IMR-90 (cell line): ENCODE measurements at regions not wholly inside any gene's neighbourhood (a gene's known extent, or its start where the extent isn't known, plus 50 kb on each side); places are given as distances from the start of the nearest gene placed in this dataset.

Source experiments
- ATAC-seq: fragments of 200-7000 bp; cut with Tn5 transposase; 2 replicates; pipeline ENCODE4 v1.9.1; 2020; ENCODE audit warnings: low read depth, mild to moderate bottlenecking, moderate library complexity
- BruUV-seq: library from RNA; stranded (reverse); fragments of 400-500 nt; replicated peaks from 2 replicates; lab custom pipeline; 2021; lab: Mats Ljungman, UMichigan
- CTCF ChIA-PET: fragments of 300-600 bp; formaldehyde crosslinking; extraction: SDS; loops from one replicate; lab custom pipeline; 2021; ENCODE audit warnings: antibody characterized with exemption; lab: Yijun Ruan, JAX
- POLR2A ChIA-PET: fragments of 300-600 bp; sonication (Branson Sonifier 250); formaldehyde crosslinking; loops from one replicate; lab custom pipeline; 2022; ENCODE audit warnings: antibody characterized with exemption; ENCODE audit not compliant: unreplicated experiment; lab: Charles Lee
- DNase-seq: peaks from one replicate; pipeline ENCODE4 v3.0.0; 2013
- H2AFZ ChIP-seq: replicated peaks from 2 replicates; pipeline ENCODE3; 2013; ENCODE audit warnings: low read length, mild to moderate bottlenecking; ENCODE audit not compliant: poor library complexity
- H2AK5ac ChIP-seq: 2 replicates; pipeline ENCODE4 v1.6.1; 2013; ENCODE audit warnings: low read depth, low read length, inconsistent platforms
- H2AK9ac ChIP-seq: replicated peaks from 2 replicates; pipeline ENCODE3; 2013; ENCODE audit warnings: mild to moderate bottlenecking, low read depth, low read length, moderate library complexity; ENCODE audit not compliant: poor library complexity
- H2BK120ac ChIP-seq: 2 replicates; pipeline ENCODE4 v1.6.1; 2013; ENCODE audit warnings: low read depth, low read length, inconsistent platforms
- H2BK15ac ChIP-seq: 3 replicates; pipeline ENCODE4 v1.6.1; 2013; ENCODE audit warnings: low read depth, low read length, inconsistent platforms
- H2BK20ac ChIP-seq: 2 replicates; pipeline ENCODE4 v1.6.1; 2013; ENCODE audit warnings: low read depth, mild to moderate bottlenecking, inconsistent platforms, low read length, moderate library complexity
- H2BK5ac ChIP-seq: 2 replicates; pipeline ENCODE4 v1.6.1; 2013; ENCODE audit warnings: mild to moderate bottlenecking, low read depth, low read length, inconsistent platforms; ENCODE audit not compliant: poor library complexity, severe bottlenecking
- H3K14ac ChIP-seq: replicated peaks from 2 replicates; pipeline ENCODE4 v1.6.1; 2013; ENCODE audit warnings: low read depth, low read length, inconsistent platforms
- H3K18ac ChIP-seq: 2 replicates; pipeline ENCODE4 v1.6.1; 2013; ENCODE audit warnings: low read depth, low read length, control low read depth
- H3K23ac ChIP-seq: 2 replicates; pipeline ENCODE4 v1.6.1; 2013; ENCODE audit warnings: low read depth, low read length, inconsistent platforms
- H3K27ac ChIP-seq: 2 replicates; pipeline ENCODE4 v1.5.1; 2013; ENCODE audit warnings: mild to moderate bottlenecking, control low read depth, low read length; ENCODE audit not compliant: insufficient read depth
- H3K27me3 ChIP-seq: 2 replicates; pipeline ENCODE4 v1.6.1; 2013; ENCODE audit warnings: low read length; ENCODE audit not compliant: control insufficient read depth, insufficient read depth
- H3K36me3 ChIP-seq: 2 replicates; pipeline ENCODE4 v1.6.1; 2013; ENCODE audit warnings: low read length, mixed read lengths; ENCODE audit not compliant: control insufficient read depth, insufficient read depth
- H3K4ac ChIP-seq: 2 replicates; pipeline ENCODE4 v1.6.1; 2013; ENCODE audit warnings: low read depth, low read length, inconsistent platforms
- H3K4me1 ChIP-seq: 2 replicates; pipeline ENCODE4 v1.6.1; 2013; ENCODE audit warnings: low read length, mixed read lengths; ENCODE audit not compliant: control insufficient read depth, insufficient read depth
- H3K4me2 ChIP-seq: 2 replicates; pipeline ENCODE4 v1.6.1; 2013; ENCODE audit warnings: low read depth, mild to moderate bottlenecking, control low read depth, low read length, moderate library complexity
- H3K4me3 ChIP-seq: 2 replicates; pipeline ENCODE4 v1.5.1; 2013; ENCODE audit warnings: low read depth, mild to moderate bottlenecking, control low read depth, low read length, moderate library complexity; ENCODE audit not compliant: insufficient read depth
- H3K56ac ChIP-seq: 2 replicates; pipeline ENCODE4 v1.6.1; 2013; ENCODE audit warnings: low read length, inconsistent platforms; ENCODE audit not compliant: insufficient read depth; ENCODE audit errors: extremely low read depth
- H3K79me1 ChIP-seq, 2 experiments: 2 replicates each; pipeline ENCODE4 v1.6.1; 2013; ENCODE audit warnings: low read length in 2 of 2, inconsistent platforms in 1 of 2, low read depth in 1 of 2
- H3K9ac ChIP-seq: 2 replicates; pipeline ENCODE4 v1.6.1; 2013; ENCODE audit warnings: low read depth, low read length, control low read depth
- H3K9me1 ChIP-seq: 2 replicates; pipeline ENCODE4 v1.6.1; 2013; ENCODE audit warnings: low read length, inconsistent platforms; ENCODE audit not compliant: insufficient read depth
- H3K9me3 ChIP-seq: 2 replicates; pipeline ENCODE4 v1.6.1; 2013; ENCODE audit warnings: low read length; ENCODE audit not compliant: control insufficient read depth, insufficient read depth
- H4K20me1 ChIP-seq: 2 replicates; pipeline ENCODE4 v1.6.1; 2013; ENCODE audit warnings: low read length, inconsistent platforms; ENCODE audit not compliant: insufficient read depth
- H4K5ac ChIP-seq: 2 replicates; pipeline ENCODE4 v1.6.1; 2013; ENCODE audit warnings: mild to moderate bottlenecking, low read depth, low read length, control low read depth
- H4K8ac ChIP-seq, 2 experiments: 2 replicates each; pipeline ENCODE4 v1.6.1; 2013; ENCODE audit warnings: low read depth in 2 of 2, low read length in 2 of 2, control low read depth in 1 of 2, inconsistent platforms in 1 of 2
- H4K91ac ChIP-seq: 2 replicates; pipeline ENCODE4 v1.6.1; 2013; ENCODE audit warnings: low read depth, low read length, inconsistent platforms; ENCODE audit not compliant: insufficient read depth
- BHLHE40 ChIP-seq: fragments of 150-350 bp; IDR thresholded peaks from 2 replicates; pipeline ENCODE4 v1.6.1; 2016; ENCODE audit warnings: mild to moderate bottlenecking, low read depth, low read length
- CEBPB ChIP-seq: IDR thresholded peaks from 2 replicates; pipeline ENCODE4 v1.6.1; 2012; ENCODE audit warnings: low read depth, low read length, improper control_type of control experiment
- CTCF ChIP-seq: conservative IDR thresholded peaks from 2 replicates; pipeline ENCODE4 v1.5.1; 2012; ENCODE audit warnings: mild to moderate bottlenecking, low read depth, low read length, improper control_type of control experiment
- ELK1 ChIP-seq: fragments of 150-350 bp; IDR thresholded peaks from 2 replicates; pipeline ENCODE4 v1.6.1; 2016; ENCODE audit warnings: low read depth, mild to moderate bottlenecking, low read length, moderate library complexity, borderline replicate concordance
- MAFK ChIP-seq: IDR thresholded peaks from 2 replicates; pipeline ENCODE4 v1.6.1; 2012; ENCODE audit warnings: low read depth, low read length, improper control_type of control experiment
- MAZ ChIP-seq: IDR thresholded peaks from 2 replicates; pipeline ENCODE4 v1.6.1; 2012; ENCODE audit warnings: low read depth, mild to moderate bottlenecking, low read length, improper control_type of control experiment, moderate library complexity, borderline replicate concordance
- MXI1 ChIP-seq: IDR thresholded peaks from 2 replicates; pipeline ENCODE4 v1.6.1; 2012; ENCODE audit warnings: low read depth, mild to moderate bottlenecking, low read length, moderate library complexity, borderline replicate concordance
- POLR2A ChIP-seq: IDR thresholded peaks from 2 replicates; pipeline ENCODE4 v1.6.1; 2012; ENCODE audit warnings: mild to moderate bottlenecking, low read depth, low read length
- RAD21 ChIP-seq: IDR thresholded peaks from 2 replicates; pipeline ENCODE4 v1.6.1; 2012; ENCODE audit warnings: low read length, improper control_type of control experiment
- RCOR1 ChIP-seq: IDR thresholded peaks from 2 replicates; pipeline ENCODE4 v1.6.1; 2012; ENCODE audit warnings: mild to moderate bottlenecking, low read length, improper control_type of control experiment; ENCODE audit not compliant: insufficient replicate concordance
- RFX5 ChIP-seq: IDR thresholded peaks from 2 replicates; pipeline ENCODE4 v1.8.0; 2012; ENCODE audit warnings: low read depth, mild to moderate bottlenecking, low read length, moderate library complexity
- SMC3 ChIP-seq: fragments of 150-350 bp; IDR thresholded peaks from 2 replicates; pipeline ENCODE4 v1.6.1; 2016; ENCODE audit warnings: low read depth, mild to moderate bottlenecking, antibody characterized with exemption, low read length, moderate library complexity
- WGBS, 2 experiments: methylation state at CpG; one replicate each; pipeline versions ENCODE4 v1.1.5 to v1.1.7; 2013; ENCODE audit warnings: missing lambda C conversion rate in 2 of 2; ENCODE audit not compliant: insufficient read length in 1 of 2; ENCODE audit errors: extremely low coverage in 2 of 2; 5-methylcytosine and 5-hydroxymethylcytosine counted together
- dilution Hi-C: fragments of 300-500 bp; cut with HindIII; formaldehyde crosslinking; loops from one replicate; pipeline ENCODE4 v1.14.3; 2018; ENCODE audit warnings: low sequenced_read_pairs; ENCODE audit not compliant: unreplicated experiment
- in situ Hi-C: fragments of 300-500 bp; cut with MboI; formaldehyde crosslinking; loops from 3 replicates; pipeline ENCODE4 v1.14.3; 2019; ENCODE audit warnings: low sequenced_read_pairs, inconsistent platforms, mixed read lengths
- intact Hi-C: fragments of 100-400 bp; cut with micrococcal nuclease; formaldehyde crosslinking; loops from 2 replicates; pipeline ENCODE4 v1.10.0; 2022
- TF ChIP-seq, protein P1 (sequence below): fragments of 150-350 bp; IDR thresholded peaks from 2 replicates; pipeline ENCODE4 v1.6.1; 2017; ENCODE audit warnings: mild to moderate bottlenecking, antibody characterized with exemption, low read length, low read depth

- Histone ChIP-seq H3K9ac (no peak overlapping the region), H2BK120ac (no peak overlapping the region), H3K9me1 (no peaks in the 10 kb centered on the region), H4K20me1 (no peaks in the 10 kb centered on the region), H3K9me3 (no peaks in the 10 kb centered on the region), H3K4ac (no peak overlapping the region), H2BK5ac (no peak overlapping the region), H2BK20ac (no peak overlapping the region), H3K4me3 (no peak overlapping the region), H3K27me3 (no peaks in the 10 kb centered on the region), H3K18ac (no peak overlapping the region), H3K36me3 (no peaks in the 10 kb centered on the region), H3K4me1 (no peaks in the 10 kb centered on the region), H3K27ac (no peak overlapping the region), H4K5ac (no peak overlapping the region), H4K91ac (no peak overlapping the region), H3K14ac (no peak overlapping the region), H3K4me2 (no peak overlapping the region), H2BK15ac (no peak overlapping the region), H2AK5ac (no peak overlapping the region), H3K56ac (no peak overlapping the region), H3K23ac (no peak overlapping the region), H2AFZ (no peak overlapping the region), H2AK9ac (no peak overlapping the region), H4K8ac (no peak overlapping the region), H3K79me1 (no peaks in the 10 kb centered on the region)
- CTCF ChIA-PET: no interaction called here
- POLR2A ChIA-PET: no interaction called here
- DNase-seq (no peak), ATAC-seq (no peak)
- intact Hi-C loops (no loop called here), dilution Hi-C loops (no loop called here), in situ Hi-C loops (no loop called here)
- BruUV-seq: no TSS peak
- no CpG with 5 or more reads among the region's 3 CpGs for WGBS, 2 experiments
- no peak for TF ChIP-seq MAZ
- TF ChIP-seq ELK1: no peak
- no peak for TF ChIP-seq CEBPB
- no peak for TF ChIP-seq RAD21
- no peak for TF ChIP-seq MXI1
- TF ChIP-seq POLR2A: no peak
- no peak for TF ChIP-seq RCOR1
- no peak for TF ChIP-seq SMC3
- TF ChIP-seq MAFK: no peak
- TF ChIP-seq, protein P1, sequence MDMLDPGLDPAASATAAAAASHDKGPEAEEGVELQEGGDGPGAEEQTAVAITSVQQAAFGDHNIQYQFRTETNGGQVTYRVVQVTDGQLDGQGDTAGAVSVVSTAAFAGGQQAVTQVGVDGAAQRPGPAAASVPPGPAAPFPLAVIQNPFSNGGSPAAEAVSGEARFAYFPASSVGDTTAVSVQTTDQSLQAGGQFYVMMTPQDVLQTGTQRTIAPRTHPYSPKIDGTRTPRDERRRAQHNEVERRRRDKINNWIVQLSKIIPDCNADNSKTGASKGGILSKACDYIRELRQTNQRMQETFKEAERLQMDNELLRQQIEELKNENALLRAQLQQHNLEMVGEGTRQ: no peak
- TF ChIP-seq CTCF: no peak
- TF ChIP-seq BHLHE40: no peak
- no peak for TF ChIP-seq RFX5
These were observed 554.8 kb upstream of the PABPC4L start for GRCh38 chr4:134756421-134756820.
